Prostate gland (tissue), 2 donors: ENCODE measurements at regions not wholly inside any gene's neighbourhood (a gene's known extent, or its start where the extent isn't known, plus 50 kb on each side); places are given as distances from the start of the nearest gene placed in this dataset.

ENCODE experiments used
- CTCF ChIP-seq, 4 experiments: fragments of 200-600 bp in 2 of 4; fragments of 450-650 bp in 2 of 4; sonication (generic) in 2 of 4; IDR thresholded peaks; 1 replicate in 3 of 4; 2 replicates in 1 of 4; pipeline ENCODE4 v1.5.1; 2016 to 2019; ENCODE audit warnings: antibody characterized with exemption in 4 of 4, mild to moderate bottlenecking in 2 of 4, moderate library complexity in 2 of 4
- POLR2A ChIP-seq: fragments of 450-650 bp; IDR thresholded peaks from one replicate; pipeline ENCODE4 v1.6.1; 2016; ENCODE audit warnings: antibody characterized with exemption, mild to moderate bottlenecking

GRCh38 chr12:40557980-40558379 is 134.3 kb upstream of the CNTN1 start:
- TF ChIP-seq POLR2A (no peak), CTCF (IDR thresholded peaks at IDR 0.05) (no peak)
